ENCODE measurements at regions not wholly inside any gene's neighbourhood (a gene's known extent, or its start where the extent isn't known, plus 50 kb on each side); places are given as distances from the start of the nearest gene placed in this dataset.

GRCh38 chr7:17239046-17239445, 59.4 kb upstream of the AHR start:
- DNase-seq (ENCODE audit: low spot score), result no peak

- DNase-seq (ENCODE audit: low spot score), result no peak
Observed at GRCh38 chr7:17239683-17240521, 58.5 kb upstream of the AHR start.

- no peak for DNase-seq (ENCODE audit: low spot score)
Observed at GRCh38 chr7:17242504-17242903, 55.9 kb upstream of the AHR start.

- DNase-seq (ENCODE audit: low spot score), result no peak
Observed at GRCh38 chr7:17244786-17245185, 53.7 kb upstream of the AHR start.

- DNase-seq (ENCODE audit: low spot score), result no peak
Observed at GRCh38 chr7:17247357-17247756, 51.1 kb upstream of the AHR start.

GRCh38 chr7:17248527-17248926, 49.9 kb upstream of the AHR start:
- no peak for DNase-seq (ENCODE audit: low spot score)
